K562 (cell line): ENCODE measurements at regions not wholly inside any gene's neighbourhood (a gene's known extent, or its start where the extent isn't known, plus 50 kb on each side); places are given as distances from the start of the nearest gene placed in this dataset.

Source experiments
- ATAC-seq: fragments of 200-7000 bp; cut with Tn5 transposase; 3 replicates; pipeline ENCODE4 v1.9.1; 2020; ENCODE audit warnings: moderate library complexity
- BruUV-seq: library from RNA; stranded (reverse); fragments of 400-500 nt; replicated peaks from 2 replicates; lab custom pipeline; 2021; lab: Mats Ljungman, UMichigan
- CTCF ChIA-PET: fragments of 300-600 bp; formaldehyde crosslinking; extraction: SDS; loops from one replicate; lab custom pipeline; 2021; ENCODE audit warnings: low intra/inter-chr PET ratio; lab: Yijun Ruan, JAX
- POLR2A ChIA-PET: fragments of 300-600, 350-650 bp; sonication (Branson Sonifier 250); formaldehyde crosslinking; extraction: SDS; loops from one replicate; lab custom pipeline; 2021; ENCODE audit warnings: antibody characterized with exemption, inconsistent platforms; lab: Yijun Ruan, JAX
- DNase-seq, 4 experiments: peaks; one replicate each; pipeline versions ENCODE4 v3.0.0 to v3.0.0-alpha.2; 2011 to 2018; ENCODE audit warnings: low spot score in 3 of 4, mixed read lengths in 3 of 4; ENCODE audit errors: extremely low read depth in 1 of 4
- FAIRE-seq: peaks from 2 replicates; lab custom pipeline; 2011; peaks lifted over from hg19 to GRCh38; lab: Jason Lieb, UNC
- H2AFZ ChIP-seq: 2 replicates; pipeline ENCODE4 v1.6.0; 2011; ENCODE audit warnings: low read depth, low read length, control low read depth, inconsistent platforms
- H3K27ac ChIP-seq: fragments of 200-600 bp; 3 replicates; pipeline ENCODE4 v1.8.0; 2011; ENCODE audit warnings: low read depth, mild to moderate bottlenecking, control low read depth, inconsistent platforms, low read length, moderate library complexity, mixed read lengths; ENCODE audit errors: extremely low read depth
- H3K27me3 ChIP-seq, 2 experiments: fragments of 300-600 bp in 1 of 2; 2 replicates in 1 of 2; 3 replicates in 1 of 2; pipeline versions ENCODE4 v1.6.0 to v1.8.0; 2011; ENCODE audit warnings: inconsistent platforms in 2 of 2, low read length in 2 of 2, mild to moderate bottlenecking in 1 of 2, mixed read lengths in 1 of 2, moderate library complexity in 1 of 2; ENCODE audit not compliant: control insufficient read depth in 2 of 2, insufficient read depth in 2 of 2
- H3K36me3 ChIP-seq: fragments of 300-600 bp; 3 replicates; pipeline ENCODE4 v1.8.0; 2011; ENCODE audit warnings: mild to moderate bottlenecking, low read length, inconsistent platforms; ENCODE audit not compliant: control insufficient read depth, insufficient read depth
- H3K4me1 ChIP-seq, 2 experiments: fragments of 200-600 bp in 1 of 2; replicated peaks in 1 of 2; 2 replicates in 1 of 2; 3 replicates in 1 of 2; pipeline versions ENCODE4 v1.5.1 to v1.8.0; 2011; ENCODE audit warnings: inconsistent platforms in 2 of 2, low read length in 2 of 2, mild to moderate bottlenecking in 1 of 2, mixed read lengths in 1 of 2, moderate library complexity in 1 of 2; ENCODE audit not compliant: control insufficient read depth in 2 of 2, insufficient read depth in 2 of 2
- H3K4me2 ChIP-seq: 2 replicates; pipeline ENCODE4 v1.6.1; 2011; ENCODE audit warnings: low read length, control low read depth, inconsistent platforms, mixed read lengths; ENCODE audit not compliant: insufficient read depth
- H3K4me3 ChIP-seq: fragments of 200-600 bp; sonication (generic), shearing (Covaris generic); 2 replicates; pipeline ENCODE4 v1.5.1; 2016; ENCODE audit warnings: control low read depth, inconsistent platforms
- H3K79me2 ChIP-seq: fragments of 200-600 bp; 3 replicates; pipeline ENCODE4 v1.8.0; 2011; ENCODE audit warnings: low read length, inconsistent platforms; ENCODE audit not compliant: control insufficient read depth, insufficient read depth
- H3K9ac ChIP-seq, 2 experiments: 2 replicates each; pipeline versions ENCODE4 v1.6.0 to v1.6.1; 2011; ENCODE audit warnings: low read depth in 2 of 2, low read length in 2 of 2, control low read depth in 1 of 2, inconsistent platforms in 1 of 2, mild to moderate bottlenecking in 1 of 2, mixed read lengths in 1 of 2; ENCODE audit not compliant: insufficient read depth in 1 of 2
- H3K9me1 ChIP-seq: one replicate; pipeline ENCODE4 v1.6.0; 2011; ENCODE audit warnings: inconsistent platforms, mild to moderate bottlenecking, low read length, moderate library complexity; ENCODE audit not compliant: control insufficient read depth, insufficient read depth
- H3K9me3 ChIP-seq: replicated peaks from 2 replicates; pipeline ENCODE4 v1.5.1; 2011; ENCODE audit warnings: low read depth, low read length, inconsistent platforms; ENCODE audit not compliant: control insufficient read depth, insufficient read depth
- H4K20me1 ChIP-seq: replicated peaks from 2 replicates; pipeline ENCODE4 v1.6.1; 2011; ENCODE audit warnings: low read length, inconsistent platforms, mixed read lengths; ENCODE audit not compliant: control insufficient read depth, insufficient read depth
- ASH1L ChIP-seq: fragments of 450-650 bp; IDR thresholded peaks from 2 replicates; pipeline ENCODE4 v1.6.1; 2018; ENCODE audit warnings: borderline replicate concordance, mild to moderate bottlenecking, low read depth; ENCODE audit not compliant: partially characterized antibody
- ATF7 ChIP-seq: fragments of 450-650 bp; IDR thresholded peaks from 2 replicates; pipeline ENCODE4 v1.7.1; 2014; ENCODE audit warnings: mild to moderate bottlenecking, moderate library complexity
- BCOR ChIP-seq: fragments of 450-650 bp; IDR thresholded peaks from 2 replicates; pipeline ENCODE4 v1.6.1; 2016
- FOXK2 ChIP-seq, 2 experiments: fragments of 450-650 bp; IDR thresholded peaks in 1 of 2; conservative IDR thresholded peaks in 1 of 2; 2 replicates each; pipeline ENCODE4 v1.6.1; 2016; ENCODE audit warnings: low read depth in 2 of 2, mild to moderate bottlenecking in 1 of 2
- HEY1 ChIP-seq: fragments of 250-450 bp; sonication (Bioruptor Pico); IDR thresholded peaks from 2 replicates; pipeline ENCODE4 v1.5.0; 2020; ENCODE audit warnings: mild to moderate bottlenecking, moderate library complexity, borderline replicate concordance
- HNRNPL ChIP-seq: fragments of 200-400 bp; formaldehyde crosslinking; IDR thresholded peaks from 2 replicates; pipeline ENCODE4 v1.6.1; 2017; ENCODE audit warnings: low read depth, mild to moderate bottlenecking, low read length
- KAT8 ChIP-seq: fragments of 450-650 bp; IDR thresholded peaks from 2 replicates; pipeline ENCODE4 v1.6.1; 2016; ENCODE audit warnings: low read depth, mild to moderate bottlenecking
- MCM3 ChIP-seq: fragments of 450-650 bp; IDR thresholded peaks from 2 replicates; pipeline ENCODE4 v1.6.1; 2016
- PATZ1 ChIP-seq: fragments of 250-450 bp; sonication (Bioruptor Pico); IDR thresholded peaks from 2 replicates; pipeline ENCODE4 v1.5.0; 2020; ENCODE audit warnings: mild to moderate bottlenecking, borderline replicate concordance
- PHTF2 ChIP-seq: fragments of 250-450 bp; sonication (Bioruptor Pico); IDR thresholded peaks from 2 replicates; pipeline ENCODE4 v1.5.0; 2021; ENCODE audit warnings: mild to moderate bottlenecking
- PML ChIP-seq: IDR thresholded peaks from 2 replicates; pipeline ENCODE4 v1.6.1; 2012; ENCODE audit warnings: low read length, inconsistent platforms
- TGIF2 ChIP-seq: sonication (generic); formaldehyde crosslinking; IDR thresholded peaks from 2 replicates; pipeline ENCODE4 v1.8.1; 2022; ENCODE audit warnings: mild to moderate bottlenecking, missing genetic modification reagents, moderate library complexity
- ZNF280B ChIP-seq: fragments of 250-450 bp; sonication (Bioruptor Pico); IDR thresholded peaks from 2 replicates; pipeline ENCODE4 v1.5.1; 2021; ENCODE audit warnings: mild to moderate bottlenecking
- ZNF512 ChIP-seq: IDR thresholded peaks from 2 replicates; pipeline ENCODE4 v1.6.1; 2016; ENCODE audit warnings: missing genetic modification characterization, missing compliant biosample characterization
- ZNF780A ChIP-seq: fragments of 250-450 bp; sonication (Bioruptor Pico); IDR thresholded peaks from 2 replicates; pipeline ENCODE4 v1.5.0; 2021; ENCODE audit warnings: mild to moderate bottlenecking
- WGBS: fragments of 100-300 bp; shearing (Covaris generic); methylation state at CpG from one replicate; pipeline ENCODE4 v1.1.6; 2016; ENCODE audit warnings: low coverage, mixed read lengths; ENCODE audit not compliant: insufficient coverage; ENCODE audit errors: missing lambda C conversion rate; 5-methylcytosine and 5-hydroxymethylcytosine counted together
- in situ Hi-C: fragments of 300-500 bp; cut with MboI; formaldehyde crosslinking; loops from 4 replicates; pipeline ENCODE4 v1.15.0; 2018; ENCODE audit warnings: inconsistent platforms, mixed read lengths
- intact Hi-C: fragments of 100-400 bp; cut with micrococcal nuclease; formaldehyde crosslinking; loops from 2 replicates; pipeline ENCODE4 v1.14.2; 2022
- TF ChIP-seq, protein P1 (sequence below): fragments of 250-450 bp; sonication (Bioruptor Pico); IDR thresholded peaks from 2 replicates; pipeline ENCODE4 v1.4.0; 2020; ENCODE audit warnings: mild to moderate bottlenecking, moderate library complexity, borderline replicate concordance

DNA sequence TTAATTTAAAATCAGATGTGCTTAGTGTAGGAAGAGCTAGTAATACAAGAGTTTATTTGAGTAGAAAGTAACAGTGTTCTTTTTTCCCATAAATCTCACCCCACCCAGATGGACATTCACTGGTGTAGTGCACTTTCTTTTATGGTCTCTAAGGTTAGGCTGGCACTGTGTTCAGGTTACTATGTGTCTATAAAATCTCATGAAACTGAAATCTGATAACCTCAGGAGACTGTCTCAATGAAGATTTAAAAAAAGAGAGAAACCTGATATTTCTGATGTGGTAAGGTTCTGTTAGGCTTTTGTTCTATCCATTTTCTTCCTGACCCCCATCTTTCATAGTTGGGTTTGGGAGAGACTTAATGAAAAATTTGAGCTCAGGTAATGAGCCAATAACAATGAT is 101.2 kb upstream of the CLVS2 start (continued):
- TF ChIP-seq, protein P1, sequence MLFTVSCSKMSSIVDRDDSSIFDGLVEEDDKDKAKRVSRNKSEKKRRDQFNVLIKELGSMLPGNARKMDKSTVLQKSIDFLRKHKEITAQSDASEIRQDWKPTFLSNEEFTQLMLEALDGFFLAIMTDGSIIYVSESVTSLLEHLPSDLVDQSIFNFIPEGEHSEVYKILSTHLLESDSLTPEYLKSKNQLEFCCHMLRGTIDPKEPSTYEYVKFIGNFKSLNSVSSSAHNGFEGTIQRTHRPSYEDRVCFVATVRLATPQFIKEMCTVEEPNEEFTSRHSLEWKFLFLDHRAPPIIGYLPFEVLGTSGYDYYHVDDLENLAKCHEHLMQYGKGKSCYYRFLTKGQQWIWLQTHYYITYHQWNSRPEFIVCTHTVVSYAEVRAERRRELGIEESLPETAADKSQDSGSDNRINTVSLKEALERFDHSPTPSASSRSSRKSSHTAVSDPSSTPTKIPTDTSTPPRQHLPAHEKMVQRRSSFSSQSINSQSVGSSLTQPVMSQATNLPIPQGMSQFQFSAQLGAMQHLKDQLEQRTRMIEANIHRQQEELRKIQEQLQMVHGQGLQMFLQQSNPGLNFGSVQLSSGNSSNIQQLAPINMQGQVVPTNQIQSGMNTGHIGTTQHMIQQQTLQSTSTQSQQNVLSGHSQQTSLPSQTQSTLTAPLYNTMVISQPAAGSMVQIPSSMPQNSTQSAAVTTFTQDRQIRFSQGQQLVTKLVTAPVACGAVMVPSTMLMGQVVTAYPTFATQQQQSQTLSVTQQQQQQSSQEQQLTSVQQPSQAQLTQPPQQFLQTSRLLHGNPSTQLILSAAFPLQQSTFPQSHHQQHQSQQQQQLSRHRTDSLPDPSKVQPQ (CRISPR knock-in tag), result no peak
- TF ChIP-seq BCOR (no peak), ASH1L (no peak), ZNF512 (tag) (no peak), ZNF780A (no peak), PHTF2 (CRISPR knock-in tag) (no peak)

DNA sequence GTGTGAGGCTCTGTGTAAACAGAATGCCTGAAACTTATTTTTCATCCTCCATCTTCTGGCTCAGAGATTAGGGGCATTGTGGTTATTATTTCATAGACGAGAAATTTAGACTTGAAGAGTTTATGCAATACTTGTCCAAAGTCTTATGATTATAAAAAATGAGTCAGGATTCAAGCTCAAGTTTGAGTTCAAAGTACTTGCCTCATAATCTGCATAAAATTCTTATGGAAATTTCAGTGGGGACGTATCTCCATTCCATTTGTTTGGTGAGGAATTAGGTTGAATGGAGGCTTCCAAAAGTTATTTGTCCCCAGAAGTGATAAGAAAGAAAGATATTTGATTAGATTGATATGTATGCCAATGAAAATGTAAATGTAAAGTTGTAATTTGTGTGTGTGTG is 93.7 kb upstream of the CLVS2 start:
- no peak for ATAC-seq
- H3K4me2 ChIP-seq, result no peak overlapping the region
- no peak overlapping the region for H3K9ac ChIP-seq
- no peaks in the 10 kb centered on the region for H3K27me3 ChIP-seq
- H4K20me1 ChIP-seq, result no peaks in the 10 kb centered on the region
- no peaks in the 10 kb centered on the region for H3K36me3 ChIP-seq
- H3K9me3 ChIP-seq, result no peaks in the 10 kb centered on the region
- 0% methylated on average over 2 of the region's 2 CpGs for WGBS
- no peak for DNase-seq
- no peak overlapping the region for H3K27ac ChIP-seq
- no peak for FAIRE-seq
- ChIA-PET CTCF (no interaction called here), POLR2A (no interaction called here)
- no peaks in the 10 kb centered on the region for H3K9me1 ChIP-seq
- no TSS peak for BruUV-seq
- in situ Hi-C loops, result no loop called here
- no peaks in the 10 kb centered on the region for H3K4me1 ChIP-seq
- no peak overlapping the region for H3K4me3 ChIP-seq
- H3K79me2 ChIP-seq, result no peaks in the 10 kb centered on the region
- H2AFZ ChIP-seq, result no peak overlapping the region
- intact Hi-C loops, result no loop called here
- TF ChIP-seq ATF7, result no peak
- no peak for TF ChIP-seq ZNF280B
- TF ChIP-seq HEY1 (CRISPR knock-in tag), result no peak
- TF ChIP-seq KAT8, result no peak
- TF ChIP-seq PML, result no peak
- TF ChIP-seq TGIF2 (CRISPR knock-in tag), result no peak
- no peak for TF ChIP-seq FOXK2 (conservative IDR thresholded peaks at IDR 0.05 in 1 of 2, IDR thresholded peaks at IDR 0.05 in 1 of 2; ENCODE audit: low read depth in 2 of 2)
- TF ChIP-seq HNRNPL, result no peak
- TF ChIP-seq PATZ1 (CRISPR knock-in tag), result no peak
- TF ChIP-seq MCM3, result no peak
